H1 (cell line): ENCODE measurements at regions not wholly inside any gene's neighbourhood (a gene's known extent, or its start where the extent isn't known, plus 50 kb on each side); places are given as distances from the start of the nearest gene placed in this dataset.

Experiments
- CTCF ChIA-PET: fragments of 300-600 bp; sonication (Branson Sonifier 250); formaldehyde crosslinking; loops from one replicate; lab custom pipeline; 2021; ENCODE audit not compliant: partially characterized antibody; lab: Charles Lee
- POLR2A ChIA-PET: fragments of 300-600 bp; sonication (Branson Sonifier 250); formaldehyde crosslinking; loops from one replicate; lab custom pipeline; 2021; ENCODE audit warnings: inconsistent platforms; ENCODE audit not compliant: partially characterized antibody; lab: Charles Lee
- DNase-seq, 2 experiments: peaks; one replicate each; pipeline versions ENCODE4 v3.0.0 to v3.0.0-alpha.2; 2010 to 2022; ENCODE audit warnings: low spot score in 2 of 2, low read depth in 1 of 2, mixed read lengths in 1 of 2
- FAIRE-seq: peaks from 2 replicates; lab custom pipeline; 2011; peaks lifted over from hg19 to GRCh38; lab: Jason Lieb, UNC
- H2AFZ ChIP-seq: 2 replicates; pipeline ENCODE4 v1.8.1; 2012; ENCODE audit warnings: low read length, inconsistent platforms
- H2AK5ac ChIP-seq: 2 replicates; pipeline ENCODE4 v1.6.1; 2013; ENCODE audit warnings: low read depth, low read length
- H2BK120ac ChIP-seq: replicated peaks from 2 replicates; pipeline ENCODE3; 2013; ENCODE audit warnings: low read depth, low read length, inconsistent platforms
- H2BK12ac ChIP-seq: 2 replicates; pipeline ENCODE4 v1.6.1; 2013; ENCODE audit warnings: low read depth, low read length
- H2BK15ac ChIP-seq: 2 replicates; pipeline ENCODE4 v1.6.1; 2013; ENCODE audit warnings: low read length
- H2BK20ac ChIP-seq: 2 replicates; pipeline ENCODE4 v1.6.1; 2013; ENCODE audit warnings: low read length
- H2BK5ac ChIP-seq: 2 replicates; pipeline ENCODE4 v1.6.1; 2013; ENCODE audit warnings: low read depth, low read length
- H3K14ac ChIP-seq: 2 replicates; pipeline ENCODE4 v1.6.1; 2013; ENCODE audit warnings: inconsistent platforms; ENCODE audit not compliant: insufficient read length
- H3K18ac ChIP-seq: 2 replicates; pipeline ENCODE4 v1.6.1; 2013; ENCODE audit warnings: low read length; ENCODE audit errors: extremely low read depth
- H3K23ac ChIP-seq: 2 replicates; pipeline ENCODE4 v1.6.1; 2013; ENCODE audit warnings: inconsistent platforms; ENCODE audit not compliant: insufficient read length
- H3K23me2 ChIP-seq: 2 replicates; pipeline ENCODE4 v1.6.1; 2013; ENCODE audit warnings: low read depth, low read length
- H3K27ac ChIP-seq: 2 replicates; pipeline ENCODE4 v1.6.1; 2011; ENCODE audit warnings: low read depth, low read length, inconsistent platforms
- H3K27me3 ChIP-seq, 4 experiments: replicated peaks in 1 of 4; 1 replicate in 1 of 4; 2 replicates in 3 of 4; pipeline versions ENCODE4 v1.6.1 to v1.8.1; 2011 to 2013; ENCODE audit warnings: low read length in 3 of 4, mild to moderate bottlenecking in 3 of 4, inconsistent platforms in 2 of 4, mixed read lengths in 2 of 4, moderate library complexity in 1 of 4; ENCODE audit not compliant: control insufficient read depth in 3 of 4, insufficient read depth in 3 of 4; ENCODE audit errors: extremely low read depth in 1 of 4
- H3K36me3 ChIP-seq, 4 experiments: 2 replicates each; pipeline versions ENCODE4 v1.6.1 to v1.8.1; 2011 to 2013; ENCODE audit warnings: mild to moderate bottlenecking in 4 of 4, low read length in 3 of 4, moderate library complexity in 2 of 4, control low read depth in 1 of 4, inconsistent platforms in 1 of 4; ENCODE audit not compliant: insufficient read depth in 4 of 4, control insufficient read depth in 2 of 4
- H3K4ac ChIP-seq: replicated peaks from 2 replicates; pipeline ENCODE3; 2013; ENCODE audit warnings: low read length, low read depth, mixed read lengths, inconsistent platforms; ENCODE audit not compliant: insufficient read length
- H3K4me1 ChIP-seq, 4 experiments: replicated peaks in 1 of 4; 1 replicate in 1 of 4; 2 replicates in 3 of 4; pipeline versions ENCODE4 v1.6.1 to v1.8.1; 2011 to 2013; ENCODE audit warnings: low read length in 3 of 4, inconsistent platforms in 2 of 4, mixed read lengths in 1 of 4; ENCODE audit not compliant: insufficient read depth in 4 of 4, control insufficient read depth in 3 of 4
- H3K4me2 ChIP-seq, 2 experiments: 2 replicates each; pipeline versions ENCODE4 v1.6.1 to v1.8.1; 2011 to 2013; ENCODE audit warnings: low read depth in 2 of 2, low read length in 2 of 2, control low read depth in 1 of 2, inconsistent platforms in 1 of 2, mild to moderate bottlenecking in 1 of 2; ENCODE audit not compliant: insufficient read depth in 1 of 2
- H3K4me3 ChIP-seq, 4 experiments: fragments of 200-600, 300-600 bp in 1 of 4; sonication (generic), shearing (Covaris generic), sonication (Bioruptor Twin) in 1 of 4; 2 replicates each; pipeline versions ENCODE4 v1.5.1 to v1.8.1; 2011 to 2016; ENCODE audit warnings: low read length in 4 of 4, low read depth in 3 of 4, control low read depth in 2 of 4, inconsistent platforms in 2 of 4, mild to moderate bottlenecking in 2 of 4, mixed read lengths in 1 of 4, moderate library complexity in 1 of 4; ENCODE audit not compliant: insufficient read depth in 2 of 4; ENCODE audit errors: extremely low read depth in 1 of 4
- H3K56ac ChIP-seq: replicated peaks from 2 replicates; pipeline ENCODE3; 2013; ENCODE audit warnings: low read depth, mild to moderate bottlenecking, mixed read lengths, low read length, inconsistent platforms; ENCODE audit not compliant: insufficient read length
- H3K79me1 ChIP-seq: 2 replicates; pipeline ENCODE4 v1.6.1; 2013; ENCODE audit warnings: low read depth, low read length, control low read depth
- H3K79me2 ChIP-seq, 2 experiments: 2 replicates each; pipeline versions ENCODE4 v1.6.1 to v1.8.1; 2012 to 2013; ENCODE audit warnings: low read length in 2 of 2, mild to moderate bottlenecking in 2 of 2, inconsistent platforms in 1 of 2; ENCODE audit not compliant: insufficient read depth in 2 of 2, control insufficient read depth in 1 of 2
- H3K9ac ChIP-seq, 4 experiments: replicated peaks in 1 of 4; 1 replicate in 1 of 4; 2 replicates in 3 of 4; pipeline versions ENCODE4 v1.6.1 to v1.8.1; 2011 to 2013; ENCODE audit warnings: low read depth in 3 of 4, low read length in 3 of 4, control low read depth in 2 of 4, mild to moderate bottlenecking in 2 of 4, moderate library complexity in 2 of 4, inconsistent platforms in 1 of 4; ENCODE audit errors: extremely low read depth in 1 of 4
- H3K9me3 ChIP-seq, 2 experiments: 2 replicates each; pipeline versions ENCODE4 v1.6.1 to v1.8.1; 2012 to 2013; ENCODE audit warnings: mild to moderate bottlenecking in 2 of 2, moderate library complexity in 2 of 2, control low read depth in 1 of 2, inconsistent platforms in 1 of 2, low read depth in 1 of 2, low read length in 1 of 2, mixed read lengths in 1 of 2; ENCODE audit not compliant: insufficient read depth in 2 of 2
- H4K20me1 ChIP-seq, 2 experiments: replicated peaks in 1 of 2; 2 replicates each; pipeline versions ENCODE3 to v1.8.1; 2011 to 2013; ENCODE audit warnings: inconsistent platforms in 2 of 2, low read length in 2 of 2, mild to moderate bottlenecking in 1 of 2; ENCODE audit not compliant: insufficient read depth in 2 of 2, control insufficient read depth in 1 of 2
- H4K5ac ChIP-seq: 2 replicates; pipeline ENCODE4 v1.6.1; 2013; ENCODE audit warnings: low read length, low read depth, mixed read lengths, inconsistent platforms; ENCODE audit not compliant: insufficient read length
- H4K8ac ChIP-seq: 2 replicates; pipeline ENCODE4 v1.8.0; 2013; ENCODE audit warnings: mild to moderate bottlenecking, moderate library complexity, low read length, inconsistent platforms; ENCODE audit not compliant: insufficient read depth; ENCODE audit errors: extremely low read depth
- H4K91ac ChIP-seq: replicated peaks from 2 replicates; pipeline ENCODE3; 2013; ENCODE audit warnings: low read length, mixed read lengths, inconsistent platforms; ENCODE audit not compliant: insufficient read length
- ASH2L ChIP-seq: fragments of 200-600, 300-600 bp; sonication (generic); IDR thresholded peaks from one replicate; pipeline ENCODE4 v1.7.1; 2017; ENCODE audit warnings: low read length
- BACH1 ChIP-seq: IDR thresholded peaks from 2 replicates; pipeline ENCODE4 v1.6.1; 2012; ENCODE audit warnings: low read length, improper control_type of control experiment
- CREB1 ChIP-seq: IDR thresholded peaks from 2 replicates; pipeline ENCODE4 v1.6.1; 2012; ENCODE audit warnings: inconsistent platforms
- GABPA ChIP-seq: IDR thresholded peaks from 2 replicates; pipeline ENCODE4 v1.6.1; 2011; ENCODE audit warnings: mild to moderate bottlenecking, low read length, moderate library complexity, borderline replicate concordance; ENCODE audit not compliant: insufficient read depth
- HDAC6 ChIP-seq: IDR thresholded peaks from one replicate; pipeline ENCODE4 v1.7.1; 2012; ENCODE audit warnings: low read depth, mild to moderate bottlenecking, inconsistent platforms, low read length, moderate library complexity
- JUND ChIP-seq: IDR thresholded peaks from 2 replicates; pipeline ENCODE4 v1.6.1; 2011; ENCODE audit warnings: mild to moderate bottlenecking, improper control_type of control experiment, low read length
- MAX ChIP-seq: IDR thresholded peaks from 2 replicates; pipeline ENCODE4 v1.6.1; 2012; ENCODE audit warnings: inconsistent platforms
- NRF1 ChIP-seq: IDR thresholded peaks from 2 replicates; pipeline ENCODE4 v1.6.1; 2011; ENCODE audit warnings: mild to moderate bottlenecking, low read depth, low read length, improper control_type of control experiment
- SIN3A ChIP-seq, 2 experiments: IDR thresholded peaks in 1 of 2; conservative IDR thresholded peaks in 1 of 2; 2 replicates each; pipeline ENCODE4 v1.6.1; 2011 to 2012; ENCODE audit warnings: low read length in 2 of 2, improper control_type of control experiment in 1 of 2, low read depth in 1 of 2, mild to moderate bottlenecking in 1 of 2
- SIRT6 ChIP-seq: IDR thresholded peaks from one replicate; pipeline ENCODE4 v1.7.1; 2012; ENCODE audit warnings: low read length, inconsistent platforms
- SIX5 ChIP-seq: IDR thresholded peaks from 2 replicates; pipeline ENCODE4 v1.6.1; 2011; ENCODE audit warnings: mild to moderate bottlenecking, low read depth, low read length
- TAF1 ChIP-seq: IDR thresholded peaks from 2 replicates; pipeline ENCODE4 v1.6.1; 2011; ENCODE audit warnings: mild to moderate bottlenecking, low read depth, low read length
- TAF7 ChIP-seq: optimal IDR thresholded peaks from 2 replicates; pipeline ENCODE3; 2011; ENCODE audit warnings: low read depth, mild to moderate bottlenecking, inconsistent platforms, low read length, moderate library complexity, borderline replicate concordance
- YY1 ChIP-seq: IDR thresholded peaks from 2 replicates; pipeline ENCODE4 v1.6.1; 2011; ENCODE audit warnings: low read depth, mild to moderate bottlenecking, low read length
- whole genome bisulfite sequencing, 2 experiments: shearing (Covaris generic) in 1 of 2; methylation state at CpG; one replicate each; pipeline versions ENCODE4 v1.1.6 to v1.1.7; 2013 to 2015; ENCODE audit warnings: low lambda C conversion rate in 2 of 2, mixed read lengths in 2 of 2, inconsistent platforms in 1 of 2, low coverage in 1 of 2, missing lambda C conversion rate in 1 of 2; ENCODE audit not compliant: insufficient replicate concordance in 2 of 2, insufficient coverage in 1 of 2, insufficient read length in 1 of 2; ENCODE audit errors: extremely low coverage in 1 of 2, missing lambda C conversion rate in 1 of 2; 5-methylcytosine and 5-hydroxymethylcytosine counted together

GRCh38 chr11:116244889-116245288 is 527.9 kb downstream of the BUD13 start:
- 98% methylated on average over 4 of the region's 4 CpGs; no CpG with 5 or more reads in 1 of the 2 experiments for WGBS, 2 experiments
- H3K4me2 ChIP-seq: no peak overlapping the region

More at GRCh38 chr11:116244889-116245288, 527.9 kb downstream of the BUD13 start:
- Histone ChIP-seq H2AFZ (no peak overlapping the region), H2BK12ac (no peak overlapping the region), H3K4me1 (peaks cover 0 to 10% (median 2%) of the 10 kb centered on the region in 4 experiments; a peak in 3 of 7 replicates), H3K9ac (no peak overlapping the region), H3K4me3 (no peak overlapping the region), H4K8ac (no peak overlapping the region), H3K79me2 (no peaks in the 10 kb centered on the region), H3K36me3 (no peaks in the 10 kb centered on the region), H4K91ac (no peak overlapping the region), H3K18ac (no peak overlapping the region), H2AK5ac (no peak overlapping the region), H3K79me1 (no peaks in the 10 kb centered on the region), H3K23ac (no peak overlapping the region), H4K5ac (no peak overlapping the region), H3K23me2 (no peaks in the 10 kb centered on the region; the same call in 1 of the 2 replicates), H2BK120ac (no peak overlapping the region), H3K4ac (no peak overlapping the region), H3K9me3 (no peaks in the 10 kb centered on the region), H2BK20ac (no peak overlapping the region), H3K56ac (no peak overlapping the region), H3K27me3 (no peaks in the 10 kb centered on the region), H2BK15ac (no peak overlapping the region), H4K20me1 (no peaks in the 10 kb centered on the region)
- POLR2A ChIA-PET: interaction anchor here (0.8 to 1.2 kb wide), 2 partner anchors 9 to 15 kb away, joined by 3 to 4 read pairs; no protein-coding TSS in a partner anchor
- CTCF ChIA-PET: interaction anchor here (0.9 to 3.2 kb wide), 5 partner anchors 8 to 50 kb away, joined by 3 to 16 read pairs (median 9); no protein-coding TSS in a partner anchor
- no peak for DNase-seq
- no peak for FAIRE-seq
- no peak for TF ChIP-seq CREB1
- TF ChIP-seq SIN3A (conservative IDR thresholded peaks at IDR 0.05 in 1 of 2, IDR thresholded peaks at IDR 0.05 in 1 of 2; ENCODE audit: low read depth in 1 of 2, low read length in 2 of 2): no peak
- no peak for TF ChIP-seq JUND
- no peak for TF ChIP-seq NRF1
- no peak for TF ChIP-seq BACH1
- TF ChIP-seq YY1: no peak
- no peak for TF ChIP-seq TAF7
- no peak for TF ChIP-seq GABPA
- TF ChIP-seq ASH2L: no peak
- no peak for TF ChIP-seq MAX
- TF ChIP-seq HDAC6: no peak
- TF ChIP-seq TAF1: no peak
- TF ChIP-seq SIRT6: no peak
- no peak for TF ChIP-seq SIX5
- TF ChIP-seq, all 59 proteins: peak for 0
- no peak overlapping the region for H2BK5ac ChIP-seq
- H3K14ac ChIP-seq: no peak overlapping the region
- no peak overlapping the region for H3K27ac ChIP-seq
